Glomerular visceral epithelial cell (primary cell): ENCODE measurements at regions not wholly inside any gene's neighbourhood (a gene's known extent, or its start where the extent isn't known, plus 50 kb on each side); places are given as distances from the start of the nearest gene placed in this dataset.
"Not testable (repeated sequence)": the region's sequence is repeated elsewhere in the genome, so short reads cannot be mapped to it uniquely, and the experiment has no call there.

Experiments
- DNase-seq: peaks from one replicate; pipeline ENCODE4 v3.0.0-alpha.2; 2016; ENCODE audit errors: extremely low spot score

DNA sequence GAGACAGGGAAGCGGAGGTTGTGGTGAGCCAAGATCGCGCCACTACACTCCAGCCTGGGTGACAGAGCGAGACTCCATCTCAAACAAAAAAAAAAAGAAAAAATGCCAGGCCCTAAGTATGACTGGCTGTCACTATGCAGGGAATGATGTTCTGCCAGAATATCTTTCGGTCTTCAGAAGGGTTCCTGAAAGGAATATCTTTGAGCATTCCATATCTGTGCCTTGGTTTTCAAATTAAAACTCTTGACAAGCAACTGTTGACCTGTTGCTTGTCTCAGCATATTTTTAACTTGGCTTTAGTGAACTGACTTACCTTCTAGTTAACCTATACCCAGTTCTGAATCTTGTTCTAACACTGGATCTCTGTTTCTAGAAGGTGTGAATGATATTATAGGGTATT, 953.2 kb upstream of the FAM98A start:
- no peak for DNase-seq

DNA sequence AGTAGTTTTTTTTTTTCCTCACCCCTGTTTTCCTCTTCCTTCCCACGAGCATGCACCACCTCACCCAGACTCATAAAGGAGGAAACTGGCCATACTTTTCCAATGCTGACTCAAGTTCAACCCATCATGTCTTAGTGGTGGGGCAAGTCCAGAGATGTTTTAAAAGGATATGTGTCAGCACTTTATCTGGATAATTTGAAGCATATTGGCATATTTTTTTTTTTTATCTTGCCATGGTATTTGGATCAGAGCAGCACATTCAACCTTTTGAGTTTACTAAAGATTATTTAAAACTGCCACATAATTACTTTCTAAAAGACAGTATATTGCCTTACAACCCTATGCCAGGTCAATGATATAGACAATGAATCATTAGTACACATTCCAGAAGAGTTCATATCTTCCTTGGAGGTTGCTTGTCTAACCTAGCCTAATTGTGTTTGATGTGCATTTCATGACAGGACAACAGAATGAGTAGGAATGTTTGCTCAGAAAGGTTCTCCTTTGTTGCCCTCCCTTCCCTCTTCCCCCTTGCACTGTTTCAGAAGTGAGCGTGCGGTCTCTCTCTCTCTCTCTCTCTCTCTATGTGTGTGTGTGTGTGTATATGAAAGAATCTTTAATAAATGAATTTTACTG, 950.7 kb upstream of the FAM98A start:
- DNase-seq = no peak

DNA sequence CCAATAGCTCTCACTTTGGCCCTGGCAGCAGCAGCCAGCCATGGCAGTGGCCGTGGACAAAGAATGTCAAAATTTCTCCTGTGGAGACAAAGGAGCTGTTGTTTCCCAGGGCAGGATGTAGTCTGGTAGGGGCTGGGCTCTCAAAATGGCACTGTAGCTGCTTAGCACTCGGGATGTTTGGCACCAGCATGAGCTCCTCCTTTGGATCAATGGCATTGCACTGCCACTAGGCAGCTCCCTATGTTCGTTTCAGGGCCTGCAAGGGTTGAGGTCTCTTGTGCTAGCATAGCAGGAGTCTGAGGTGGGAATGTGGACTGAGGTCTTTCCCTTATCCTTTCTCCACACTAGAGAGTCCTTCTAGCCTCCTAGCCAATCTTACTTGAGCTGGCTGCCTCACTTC, 948.8 kb upstream of the FAM98A start:
- DNase-seq = no peak

DNA sequence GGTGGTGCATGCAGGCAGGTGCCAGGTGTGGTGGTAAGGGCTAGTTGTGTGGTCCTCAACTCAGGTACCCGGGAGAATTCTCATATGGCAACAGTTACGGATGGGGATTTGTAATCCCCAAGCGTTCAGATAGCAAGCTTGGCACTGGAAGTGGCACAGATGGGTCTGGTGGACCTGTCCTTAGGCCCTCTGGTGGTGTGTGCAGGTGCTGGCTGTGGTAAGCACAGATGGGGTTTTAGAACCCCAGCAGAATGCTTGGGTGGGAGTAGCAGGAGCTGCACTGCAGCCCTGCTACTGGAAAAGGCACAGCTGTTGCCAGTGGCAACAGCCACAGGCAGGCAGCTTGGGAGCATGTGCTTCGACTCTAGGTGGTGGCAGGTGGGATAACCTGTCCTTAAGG, 948.2 kb upstream of the FAM98A start:
- no peak for DNase-seq

DNA sequence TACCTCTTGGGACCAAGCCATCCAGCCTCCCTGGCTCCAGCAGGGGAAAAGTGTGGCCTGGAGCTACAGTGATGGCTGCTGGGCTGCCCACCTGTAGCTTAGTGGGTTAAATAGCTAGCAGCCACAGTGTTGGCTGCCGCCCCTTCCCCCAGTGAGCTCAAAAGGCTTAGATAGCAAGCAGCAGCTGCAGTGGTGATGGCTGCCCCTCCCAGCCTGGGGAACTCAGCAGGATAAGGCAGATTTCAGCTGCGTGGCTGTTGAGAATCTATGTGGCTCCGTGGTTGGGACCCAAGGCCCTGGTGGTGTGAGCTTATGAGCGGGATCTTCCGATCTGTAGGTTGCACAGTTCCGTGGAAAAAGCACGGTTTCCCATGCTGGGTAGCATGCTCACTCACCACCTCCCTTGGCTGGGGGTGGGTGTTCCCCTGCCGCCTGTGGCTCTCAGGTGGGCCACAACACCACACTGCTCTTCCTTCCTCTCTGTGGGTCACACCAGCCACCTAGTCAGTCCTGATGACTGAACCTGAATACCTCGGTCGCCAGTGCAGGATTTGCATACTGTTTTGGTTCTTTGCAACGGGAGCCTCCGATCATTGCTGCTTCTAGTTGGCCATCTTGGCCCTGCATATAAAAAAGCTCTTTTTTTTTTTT, 946.5 kb upstream of the FAM98A start:
- DNase-seq = no peak

DNA sequence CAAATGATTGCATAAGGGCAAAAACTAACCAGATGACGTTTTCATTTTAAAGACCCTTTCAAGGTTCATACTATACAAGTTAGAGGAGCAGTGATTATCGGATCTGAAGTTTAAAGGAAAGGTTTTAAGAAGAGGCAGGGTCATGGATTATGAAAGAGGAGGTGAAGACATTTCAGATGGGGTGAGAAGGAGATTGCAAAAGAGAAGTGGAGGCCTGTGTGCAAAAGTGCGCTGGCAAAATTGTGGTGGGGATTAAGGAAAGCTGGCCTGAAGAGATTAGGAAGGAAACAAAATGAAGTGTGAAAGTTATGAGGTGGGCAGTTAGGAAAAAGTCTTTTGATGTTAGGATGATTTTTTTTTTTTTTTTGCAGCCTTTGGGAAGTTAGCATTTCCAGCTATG, 935.7 kb upstream of the FAM98A start:
- no peak for DNase-seq

DNA sequence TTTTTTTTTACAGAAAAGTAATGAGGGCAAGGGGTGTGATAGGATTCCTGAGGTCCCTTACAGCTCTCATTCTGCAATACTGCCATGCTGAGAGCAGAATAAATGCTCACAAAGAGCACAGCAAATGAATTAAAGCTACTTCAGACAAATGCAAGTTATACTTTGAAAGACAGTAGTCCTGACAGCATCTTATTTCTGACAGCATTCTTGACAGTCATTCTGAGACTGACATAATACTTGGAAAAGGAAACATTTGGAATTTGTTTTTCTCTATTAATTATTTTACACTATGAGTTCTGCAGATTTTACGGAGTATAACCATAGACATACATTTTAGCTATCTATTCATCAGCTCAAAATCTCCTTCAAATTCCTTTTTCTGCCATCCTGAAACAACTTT, 935.2 kb upstream of the FAM98A start:
- no peak for DNase-seq

DNA sequence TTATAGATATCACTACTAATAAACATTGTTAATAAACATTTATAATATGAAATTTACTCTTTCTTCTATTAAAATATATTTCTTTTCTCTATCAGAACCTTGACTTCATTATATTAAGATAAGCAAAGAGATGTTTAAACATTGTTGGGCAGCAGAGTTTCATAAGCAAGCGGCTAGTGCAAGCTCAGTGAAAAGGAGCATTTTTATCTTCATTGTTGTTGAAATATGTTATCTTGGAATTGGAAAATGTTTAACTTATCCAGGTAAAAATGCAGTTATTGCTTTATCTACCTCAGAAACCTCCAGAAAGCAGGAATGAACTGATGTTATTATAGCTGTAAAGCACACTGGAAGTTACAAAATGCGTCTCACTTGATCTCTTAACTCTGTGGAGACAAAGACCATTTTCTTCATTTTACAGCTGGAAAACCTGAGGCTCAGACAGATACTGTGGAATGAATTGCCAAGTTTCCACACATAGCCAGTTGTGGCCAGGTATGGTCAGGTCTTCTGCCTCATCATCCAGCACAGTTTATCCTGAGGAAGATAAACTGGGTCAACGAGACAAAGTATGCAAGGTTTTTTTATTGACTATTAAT, 934.6 kb upstream of the FAM98A start:
- no peak for DNase-seq

DNA sequence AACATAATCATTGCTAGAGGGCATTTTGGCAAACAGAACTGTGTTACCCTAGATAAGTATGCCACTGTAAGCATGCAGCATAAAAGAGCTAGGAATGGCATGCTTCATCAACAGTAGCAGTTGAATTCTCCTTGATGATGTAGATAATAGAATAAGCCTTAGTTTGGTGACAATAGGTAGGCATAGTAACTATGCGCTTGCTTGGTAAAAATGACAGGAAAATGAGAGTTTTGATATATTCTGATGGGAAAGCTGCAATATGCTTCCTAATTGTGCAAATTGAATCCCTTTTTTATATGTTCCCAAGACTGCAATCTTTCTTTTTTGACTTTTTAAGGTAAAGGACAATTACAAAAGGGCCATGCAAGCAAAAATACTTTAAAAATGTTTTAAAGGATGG, 930.9 kb upstream of the FAM98A start:
- no peak for DNase-seq

DNA sequence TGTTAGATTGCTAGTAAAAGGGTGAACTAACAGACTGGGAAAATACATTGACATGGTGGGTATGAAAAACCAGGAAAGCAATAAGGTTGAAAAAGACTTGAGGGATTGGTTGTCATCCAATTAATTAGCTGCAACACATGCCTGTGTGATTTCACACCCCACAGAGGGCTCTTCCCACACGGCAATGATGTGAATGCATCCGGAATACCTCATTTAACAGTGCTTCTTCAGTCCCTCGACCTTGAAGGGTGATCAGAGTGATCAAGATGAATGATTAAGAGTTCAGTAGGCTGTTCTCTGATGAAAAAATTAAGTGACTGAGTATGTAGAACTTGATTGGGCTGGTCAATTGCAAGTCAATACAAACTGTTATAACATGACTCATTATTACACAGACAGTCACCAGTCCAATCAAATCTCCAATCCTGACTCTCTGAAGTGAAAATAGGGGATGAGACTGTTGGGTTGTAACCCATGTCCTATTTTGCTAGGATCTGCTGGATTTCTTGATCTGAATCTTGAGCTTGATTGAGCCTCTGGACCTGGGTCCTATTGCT, 924.9 kb upstream of the FAM98A start:
- DNase-seq = no peak

DNA sequence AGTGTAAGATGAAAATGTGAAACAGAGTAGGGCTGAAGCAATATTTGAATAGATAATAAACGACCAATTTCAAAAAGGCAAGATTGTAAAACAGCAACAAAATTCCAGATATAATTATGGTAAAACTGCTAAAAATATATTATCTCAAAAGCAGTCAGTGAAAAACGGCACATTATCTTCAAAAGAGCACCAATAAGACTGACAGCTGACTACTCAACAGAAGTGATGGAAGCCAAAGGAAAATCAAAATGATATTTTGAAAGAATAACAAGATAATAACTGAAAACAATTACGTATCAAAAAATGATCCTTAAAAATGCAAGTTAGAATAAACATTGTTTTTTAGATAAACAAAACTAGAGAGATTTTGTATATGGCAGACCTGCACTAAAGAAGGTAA, 920.6 kb upstream of the FAM98A start:
- DNase-seq = no peak

DNA sequence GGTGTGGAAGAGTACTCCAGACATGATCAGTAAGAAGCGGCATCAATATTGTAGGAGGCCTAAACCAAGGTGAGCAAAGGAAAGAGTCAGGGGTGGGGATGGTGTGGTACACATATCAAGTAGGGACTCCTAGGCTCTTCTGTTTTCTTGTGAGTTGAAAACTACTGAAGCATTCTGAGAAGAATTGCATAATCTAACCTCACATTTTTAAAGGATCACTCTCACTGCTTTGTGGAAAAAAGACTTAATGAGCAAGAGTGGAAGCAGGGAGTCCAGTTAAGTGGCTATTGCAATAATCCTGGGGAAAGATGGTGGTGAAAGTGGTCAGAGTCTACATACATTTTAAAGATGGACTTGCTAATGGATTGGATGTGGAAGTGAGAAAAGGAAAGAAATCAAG, 899.5 kb upstream of the FAM98A start:
- no peak for DNase-seq

DNA sequence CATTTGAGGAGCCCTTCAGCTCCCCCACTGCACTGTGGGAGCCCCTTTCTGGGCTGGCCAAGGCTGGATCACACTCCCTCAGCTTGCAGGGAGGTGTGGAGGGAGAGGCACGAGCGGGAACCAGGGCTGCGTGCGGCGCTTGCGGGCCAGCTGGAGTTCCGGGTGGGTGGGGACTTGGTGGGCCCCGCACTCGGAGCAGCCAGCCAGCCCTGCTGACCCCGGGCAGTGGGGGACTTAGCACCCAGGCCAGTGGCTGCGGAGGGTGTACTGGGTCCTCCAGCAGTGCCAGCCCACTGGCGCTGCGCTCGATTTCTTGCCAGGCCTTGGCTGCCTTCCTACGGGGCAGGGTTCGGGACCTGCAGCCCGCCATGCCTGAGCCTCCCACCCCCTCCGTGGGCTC, 895.1 kb upstream of the FAM98A start:
- DNase-seq = not testable (repeated sequence)

DNA sequence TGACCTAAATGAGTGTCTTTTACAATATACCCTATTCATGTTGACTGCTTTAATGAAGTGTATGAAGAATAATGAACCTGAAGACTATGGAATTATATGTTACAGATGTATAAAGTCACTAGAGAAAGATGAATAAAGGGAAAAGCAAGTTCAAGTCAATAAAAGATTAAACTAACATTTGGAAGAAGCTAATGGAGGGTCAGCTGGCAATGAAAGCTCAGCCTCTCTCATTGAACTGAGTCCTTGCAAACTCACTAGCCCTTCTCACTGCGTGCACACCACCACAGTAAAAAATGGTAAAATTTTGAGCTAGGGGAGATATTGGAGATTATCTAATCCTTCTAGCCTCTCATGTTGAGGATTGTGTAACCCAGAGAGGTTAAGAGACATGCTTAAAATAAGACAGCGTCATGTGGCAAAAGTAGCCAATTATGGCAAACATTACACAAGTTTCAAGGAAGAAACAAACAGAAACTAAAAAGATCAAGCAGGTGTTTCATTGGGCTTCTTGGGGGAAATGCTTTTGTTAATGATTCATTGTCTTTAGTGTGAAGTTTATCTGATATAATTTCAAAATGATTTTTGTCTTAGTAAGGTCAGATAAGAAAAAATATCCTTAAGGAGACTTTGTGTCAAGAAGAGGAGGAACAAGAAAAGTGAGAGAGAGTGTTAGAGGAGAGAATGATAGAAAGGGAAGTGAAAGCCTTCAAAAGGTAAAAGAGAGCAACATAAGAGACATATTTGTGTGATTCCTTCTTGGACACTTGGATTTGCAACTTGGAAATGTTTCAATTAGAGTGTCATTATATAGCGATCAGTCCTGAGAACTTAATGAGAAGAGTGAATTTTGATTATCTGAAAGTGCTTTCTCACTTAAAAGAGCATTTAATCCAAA, 893.7 kb upstream of the FAM98A start:
- no peak for DNase-seq

DNA sequence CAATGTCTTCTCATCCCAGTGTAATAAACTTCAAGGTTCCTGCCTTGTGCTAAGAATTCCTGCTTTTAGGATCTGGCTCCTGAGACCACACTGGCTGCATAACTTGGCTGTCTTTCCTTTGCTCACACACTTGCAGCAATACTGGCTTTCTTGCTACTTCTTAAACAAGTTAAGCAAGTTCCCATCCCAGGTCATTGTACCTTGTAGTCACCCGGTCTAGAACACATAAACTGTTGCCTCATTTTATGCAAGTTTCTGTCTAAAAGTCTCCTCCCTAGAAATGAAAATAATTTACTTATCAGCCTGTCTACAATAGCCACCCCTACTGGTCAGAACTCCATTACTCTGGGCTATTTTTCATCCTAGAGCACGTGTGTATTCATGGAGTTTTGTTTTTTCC, 887.9 kb upstream of the FAM98A start:
- DNase-seq = no peak

DNA sequence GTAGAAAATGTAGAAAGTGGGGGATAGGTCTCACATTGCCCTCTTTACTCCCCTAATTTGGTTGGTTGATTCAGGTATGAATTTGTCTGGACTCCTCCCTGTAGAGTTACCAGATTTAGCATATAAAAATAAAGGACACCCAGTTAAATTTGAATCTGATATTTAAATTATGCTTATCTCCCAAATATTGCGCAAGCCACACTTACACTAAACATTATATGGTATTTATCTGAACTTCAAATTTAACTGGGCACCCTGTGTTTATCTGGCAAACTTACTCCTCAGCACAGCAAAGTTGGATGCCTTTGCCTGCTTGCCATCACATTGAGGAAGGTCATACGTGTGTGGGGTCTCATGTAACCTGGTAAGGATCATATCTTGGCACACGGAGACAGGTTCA, 882.4 kb upstream of the FAM98A start:
- no peak for DNase-seq

DNA sequence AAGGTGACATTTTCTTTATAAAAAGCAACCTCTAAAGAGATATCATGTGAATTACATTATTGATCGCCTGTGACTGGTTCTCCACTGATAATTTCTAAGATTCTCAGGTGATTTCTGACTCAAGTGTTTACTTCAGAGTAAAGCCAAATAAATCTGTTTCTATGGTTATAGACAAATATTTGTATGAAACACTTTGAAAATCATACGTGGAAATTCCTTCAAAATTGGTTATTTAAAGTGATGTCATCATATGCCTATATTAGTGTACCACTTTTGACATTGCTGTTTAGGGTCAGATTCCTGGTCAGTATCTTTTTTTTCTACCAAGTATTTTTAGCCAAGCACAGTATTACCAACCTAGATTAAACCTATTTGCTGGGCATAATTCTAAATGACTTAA, 881.3 kb upstream of the FAM98A start:
- no peak for DNase-seq

DNA sequence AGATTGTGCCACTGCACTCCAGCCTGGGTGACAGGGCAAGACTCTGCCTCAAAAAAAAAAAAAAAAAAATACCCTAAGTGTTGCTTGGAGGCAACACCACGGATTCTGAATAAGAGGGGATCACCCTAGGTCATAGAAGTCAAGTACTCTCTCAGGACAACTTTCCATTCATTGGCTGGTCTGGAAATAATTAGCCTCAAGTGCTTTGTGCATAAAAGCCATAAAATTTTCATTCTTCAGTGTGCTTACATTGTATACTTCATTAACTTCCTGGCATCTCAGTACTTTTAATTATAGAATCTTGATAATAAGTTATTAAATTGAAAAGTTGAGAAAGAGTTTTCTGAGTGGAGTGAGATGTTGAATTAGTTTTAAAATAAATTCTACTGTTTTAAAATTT, 876.1 kb upstream of the FAM98A start:
- no peak for DNase-seq

DNA sequence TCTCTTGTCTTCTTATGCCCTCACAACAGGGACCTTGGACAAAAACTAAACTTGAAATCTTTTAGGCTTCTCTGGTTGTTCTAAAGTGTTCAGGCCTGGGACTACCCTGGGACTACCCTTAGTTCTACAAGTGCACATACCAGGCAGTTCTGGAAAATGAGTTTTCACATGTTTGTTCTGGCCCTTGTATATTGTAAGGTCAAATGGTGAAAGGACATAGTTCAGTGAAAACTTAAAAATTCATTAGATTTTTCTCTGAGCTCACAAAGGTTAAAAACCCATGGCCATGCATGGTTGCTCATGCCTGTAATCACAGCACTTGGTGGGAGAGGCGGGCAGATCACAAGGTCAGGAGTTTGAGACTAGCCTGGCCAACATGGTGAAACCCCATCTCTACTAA, 875.5 kb upstream of the FAM98A start:
- DNase-seq = no peak

DNA sequence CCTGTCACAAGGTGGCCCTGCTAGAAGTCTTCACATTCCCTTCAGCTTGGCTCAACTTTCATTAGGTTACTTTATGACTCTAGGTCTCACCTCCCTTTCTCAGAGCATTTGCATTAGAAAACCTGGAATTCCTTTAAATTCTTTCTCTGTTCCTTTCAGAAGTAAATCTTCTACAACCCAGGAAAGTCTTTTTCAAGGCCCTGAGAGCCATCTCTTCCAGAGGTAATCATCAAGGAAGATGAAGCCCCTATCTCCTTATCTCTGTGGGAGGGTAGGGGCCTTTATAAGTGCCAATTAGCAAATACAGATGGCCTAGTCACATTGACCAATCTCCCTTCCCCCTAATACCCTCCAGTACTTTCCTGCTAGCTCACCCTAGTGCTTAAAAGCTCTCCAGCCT, 848.0 kb upstream of the FAM98A start:
- no peak for DNase-seq

DNA sequence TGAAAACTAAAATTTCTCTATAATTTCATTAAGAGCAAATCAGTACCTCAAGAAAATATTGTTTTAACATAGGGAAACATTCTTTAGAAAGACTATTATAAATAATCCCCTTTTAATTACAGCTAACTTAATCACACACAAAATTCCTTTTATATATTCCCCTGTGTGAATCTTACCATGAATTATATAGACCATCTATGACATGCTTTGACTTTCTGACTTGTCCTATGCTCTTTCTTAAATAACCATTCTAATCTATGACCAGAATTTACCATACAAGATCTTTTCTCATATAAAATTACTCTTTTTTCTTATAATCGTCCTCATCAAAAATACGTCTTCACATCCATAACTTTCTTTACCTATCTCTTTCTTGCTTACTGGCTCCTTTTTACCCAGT, 824.2 kb upstream of the FAM98A start:
- DNase-seq = no peak

DNA sequence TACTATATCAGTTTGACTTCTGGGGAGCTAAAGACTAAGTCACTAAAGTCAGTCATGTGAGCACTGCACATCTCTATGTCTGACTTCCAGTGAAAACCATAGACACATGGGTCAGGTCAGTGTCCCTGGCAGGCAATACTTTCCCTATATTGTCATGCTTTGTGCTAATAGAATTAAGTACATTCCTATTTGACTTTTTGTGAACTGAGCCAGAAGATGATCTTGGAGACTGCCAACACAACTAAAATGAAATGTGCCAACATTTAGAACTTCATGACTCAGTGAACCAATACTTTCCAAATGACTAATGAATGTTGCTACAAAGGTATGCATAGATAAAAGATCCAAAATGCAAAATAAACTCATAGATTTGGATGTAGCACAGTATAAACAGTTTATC, 820.8 kb upstream of the FAM98A start:
- no peak for DNase-seq
